G401.6 (cell line): ENCODE measurements at regions not wholly inside any gene's neighbourhood (a gene's known extent, or its start where the extent isn't known, plus 50 kb on each side); places are given as distances from the start of the nearest gene placed in this dataset.
A peak's percentile ranks its signal among the peaks of the same experiment; 100 is the strongest.
"Not testable (repeated sequence)": the region's sequence is repeated elsewhere in the genome, so short reads cannot be mapped to it uniquely, and the experiment has no call there.

ENCODE experiments used
- FAIRE-seq: peaks from 2 replicates; lab custom pipeline; 2012; peaks lifted over from hg19 to GRCh38; lab: Jason Lieb, UNC

- FAIRE-seq: no peak
Observed at GRCh38 chr21:17146426-17146825, 366.4 kb upstream of the CXADR start.

- no peak for FAIRE-seq
Observed at GRCh38 chr21:17159697-17160096, 353.1 kb upstream of the CXADR start.

DNA sequence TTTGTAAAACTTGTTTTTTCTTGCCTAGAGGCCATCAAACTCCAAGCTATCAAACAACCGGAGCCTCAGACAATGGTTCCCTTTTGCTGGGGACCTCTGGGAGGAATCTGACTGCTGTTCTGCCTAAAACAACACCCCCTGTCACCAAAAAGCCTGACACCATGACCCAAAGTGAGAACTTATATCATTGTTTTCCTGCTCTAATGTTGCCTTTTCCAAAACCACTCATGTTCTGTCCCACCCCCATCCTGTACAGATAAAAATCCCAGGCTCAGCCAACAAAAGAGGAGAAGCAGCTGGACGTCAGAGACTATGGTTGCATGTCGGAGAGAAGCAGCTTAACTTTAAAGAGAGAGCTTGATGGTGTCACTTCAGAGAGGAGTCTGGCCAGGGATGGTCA, 327.2 kb upstream of the CXADR start:
- no peak for FAIRE-seq

GRCh38 chr21:17189963-17190362, 322.9 kb upstream of the CXADR start:
- FAIRE-seq: no peak

DNA sequence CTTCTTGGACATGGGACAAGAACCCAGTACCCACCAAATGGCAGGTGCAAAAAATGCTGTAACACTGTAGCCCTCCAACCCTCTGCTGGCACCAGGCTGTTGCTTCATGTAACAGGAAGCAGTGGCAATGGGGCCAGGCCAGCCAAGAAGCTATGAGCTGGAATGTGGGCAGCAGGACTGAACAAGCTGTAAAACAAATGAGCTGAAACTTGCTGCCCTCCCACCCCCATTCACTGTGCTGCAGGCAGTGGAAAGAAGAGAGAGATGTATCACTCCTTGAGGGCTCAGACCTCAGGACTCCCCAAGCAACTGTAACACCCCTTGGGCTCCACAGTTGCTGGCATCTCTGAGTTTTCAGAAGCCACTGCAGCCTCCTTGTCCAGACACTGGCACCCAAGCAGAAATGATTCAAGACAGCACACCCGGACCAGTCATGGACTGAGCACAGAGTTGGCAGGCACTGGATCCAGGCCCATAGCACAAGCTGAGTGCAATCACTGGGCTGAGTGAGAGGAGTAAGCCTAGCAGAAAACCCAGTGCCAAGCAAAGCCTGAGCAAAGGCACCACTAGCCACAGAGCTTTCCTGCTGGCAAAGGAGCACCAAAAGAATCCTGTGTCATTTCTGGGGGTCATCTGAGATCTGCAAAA, 321.4 kb upstream of the CXADR start:
- no peak for FAIRE-seq

DNA sequence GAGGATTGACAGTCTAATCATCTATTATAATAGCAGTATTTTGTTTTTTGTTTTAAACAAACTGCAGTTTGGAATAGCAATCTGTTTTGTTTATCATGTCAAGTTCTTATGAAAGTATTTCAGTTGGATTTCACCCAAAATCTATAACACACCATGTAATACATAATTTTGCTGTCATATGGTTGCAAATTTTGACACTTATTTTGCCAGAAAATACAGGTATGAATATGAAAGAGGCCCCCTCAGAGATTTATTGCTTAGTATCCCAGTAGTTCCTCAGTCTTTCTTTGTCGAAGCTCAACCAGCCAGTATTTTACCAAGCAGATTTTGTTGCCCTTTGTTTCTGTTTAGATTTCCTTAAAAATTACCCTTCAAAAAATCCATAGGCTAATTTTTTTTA, 317.5 kb upstream of the CXADR start:
- no peak for FAIRE-seq

DNA sequence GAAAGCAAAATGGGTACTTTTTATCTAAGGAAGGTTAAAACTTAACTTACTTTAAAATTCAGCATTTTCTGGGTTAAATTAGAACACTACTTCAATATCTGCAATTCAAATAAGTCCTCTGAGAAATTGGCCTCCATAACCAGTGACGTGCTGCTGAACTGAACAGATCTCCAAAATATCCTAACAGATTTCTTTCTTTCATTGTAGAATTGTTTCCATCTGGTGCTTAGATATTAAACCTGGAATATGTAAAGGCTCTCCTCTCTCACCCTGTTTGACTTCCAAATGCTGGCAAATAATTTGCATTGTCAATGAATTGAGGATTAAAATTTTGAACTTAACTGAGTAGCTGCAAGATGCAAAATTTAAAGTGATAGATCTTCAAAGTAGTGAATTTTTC, 316.9 kb upstream of the CXADR start:
- FAIRE-seq: no peak

GRCh38 chr21:17196623-17197022, 316.2 kb upstream of the CXADR start:
- no peak for FAIRE-seq

- FAIRE-seq: no peak
Observed at GRCh38 chr21:17197996-17198395, 314.8 kb upstream of the CXADR start.

DNA sequence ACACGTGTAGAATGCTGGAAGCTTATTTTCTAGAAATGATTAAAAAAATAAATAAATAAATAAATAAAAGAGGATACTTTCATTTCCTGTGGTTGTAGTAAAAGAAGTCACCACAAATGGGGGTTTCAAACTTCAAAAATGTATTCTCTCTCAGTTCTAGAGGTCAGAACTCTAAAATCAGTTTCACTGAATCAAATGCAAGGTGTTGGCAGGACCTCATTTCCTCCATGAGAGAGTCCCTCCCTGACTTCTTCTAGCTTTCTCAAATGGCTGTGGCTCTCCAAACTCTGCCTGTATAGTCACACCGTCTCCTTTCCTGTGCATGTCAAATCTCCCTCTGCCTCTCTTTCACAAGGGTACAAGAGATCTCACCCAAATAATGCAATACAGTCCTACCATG, 312.6 kb upstream of the CXADR start:
- no peak for FAIRE-seq

GRCh38 chr21:17201741-17202260, 311.0 kb upstream of the CXADR start:
- no peak for FAIRE-seq

DNA sequence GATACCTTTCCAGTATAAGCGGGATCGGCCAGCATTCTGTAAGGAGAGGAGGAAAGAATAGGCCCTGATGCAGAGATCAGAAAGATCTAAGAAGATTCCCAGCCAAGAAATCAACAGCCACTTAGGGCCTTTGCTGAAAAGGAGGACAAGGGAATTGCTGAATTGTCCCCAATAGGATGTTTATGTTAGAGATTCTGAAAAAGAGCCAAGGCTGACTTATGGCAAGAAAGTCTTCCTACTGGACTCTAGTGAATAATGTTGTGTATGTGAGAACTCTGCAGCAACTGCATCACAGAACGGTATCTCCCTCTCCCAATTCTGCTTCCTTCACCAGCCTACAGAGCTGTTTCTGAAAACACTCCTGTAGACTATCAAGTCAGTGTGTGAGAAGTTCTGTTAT, 298.0 kb upstream of the CXADR start:
- FAIRE-seq: no peak

GRCh38 chr21:17219050-17219449, 293.8 kb upstream of the CXADR start:
- FAIRE-seq: not testable (repeated sequence)

- no peak for FAIRE-seq
Observed at GRCh38 chr21:17231124-17231523, 281.7 kb upstream of the CXADR start.

- no peak for FAIRE-seq
Observed at GRCh38 chr21:17231771-17232170, 281.1 kb upstream of the CXADR start.

DNA sequence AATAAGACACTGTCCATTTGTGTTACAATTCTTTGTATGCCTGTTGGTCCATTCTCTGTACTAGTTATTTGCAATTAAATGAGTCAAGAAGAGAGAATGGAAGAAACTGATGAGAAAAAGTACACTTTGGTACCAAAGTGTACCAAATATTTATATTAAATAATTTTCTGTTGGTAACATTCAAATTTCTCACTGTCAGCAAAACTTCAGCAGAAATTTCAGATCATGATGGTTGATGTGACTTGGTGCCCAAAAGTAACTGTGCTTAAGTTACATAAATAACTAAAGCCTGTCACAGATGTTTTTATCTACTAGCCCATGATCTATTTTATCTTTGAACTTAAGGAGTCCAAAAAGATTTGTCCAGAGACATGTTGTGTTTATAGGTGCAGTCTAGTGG, 274.4 kb upstream of the CXADR start:
- FAIRE-seq: no peak

DNA sequence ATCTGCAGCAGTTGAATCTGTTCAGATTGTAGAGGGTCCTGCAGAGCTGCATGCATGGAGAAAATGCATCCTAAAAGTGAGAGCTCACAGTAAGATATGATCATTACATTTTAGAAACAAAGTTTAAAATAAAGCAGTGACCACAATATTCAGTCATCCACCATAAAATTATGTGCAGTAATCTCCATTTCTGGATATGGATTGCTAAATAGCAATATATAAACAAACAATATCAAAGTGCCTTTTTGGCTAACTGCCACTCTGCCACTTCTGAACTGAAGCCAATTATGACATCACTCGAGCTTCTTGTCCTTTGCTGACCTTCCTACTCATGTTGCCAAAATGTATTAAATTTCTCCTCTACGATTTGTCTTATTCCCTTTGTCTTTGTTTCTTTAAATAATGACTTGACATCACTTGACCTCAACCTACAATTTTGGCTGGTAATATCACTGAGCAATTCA, 262.0 kb upstream of the CXADR start:
- no peak for FAIRE-seq

GRCh38 chr21:17257784-17258183, 255.1 kb upstream of the CXADR start:
- no peak for FAIRE-seq

- no peak for FAIRE-seq
Observed at GRCh38 chr21:17264182-17264581, 248.7 kb upstream of the CXADR start.

- no peak for FAIRE-seq
Observed at GRCh38 chr21:17269760-17270159, 243.1 kb upstream of the CXADR start.

- peak; percentile 97 for FAIRE-seq
Observed at GRCh38 chr21:17270229-17270628, 242.6 kb upstream of the CXADR start.

DNA sequence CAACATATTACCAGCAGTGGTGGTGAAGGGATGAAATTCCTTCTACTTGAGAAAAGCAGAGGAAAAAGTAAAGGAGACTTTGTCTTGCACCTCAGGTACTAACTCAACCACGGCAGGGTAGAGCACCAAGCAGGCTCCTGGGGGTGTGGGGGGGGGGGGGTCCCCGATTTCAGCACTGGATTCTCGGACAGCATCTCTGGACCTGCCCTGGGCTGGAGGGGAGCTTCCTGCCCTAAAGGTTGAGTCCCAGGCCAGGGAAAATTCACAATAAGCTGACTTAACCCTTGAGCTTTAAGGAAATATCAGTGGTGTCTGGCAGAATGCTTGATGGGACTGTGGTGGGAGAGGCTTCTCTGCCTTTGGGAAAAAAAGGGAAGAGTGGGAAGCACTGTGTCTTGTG, 233.2 kb upstream of the CXADR start:
- no peak for FAIRE-seq

GRCh38 chr21:17293016-17293562, 219.8 kb upstream of the CXADR start:
- not testable (repeated sequence) for FAIRE-seq

DNA sequence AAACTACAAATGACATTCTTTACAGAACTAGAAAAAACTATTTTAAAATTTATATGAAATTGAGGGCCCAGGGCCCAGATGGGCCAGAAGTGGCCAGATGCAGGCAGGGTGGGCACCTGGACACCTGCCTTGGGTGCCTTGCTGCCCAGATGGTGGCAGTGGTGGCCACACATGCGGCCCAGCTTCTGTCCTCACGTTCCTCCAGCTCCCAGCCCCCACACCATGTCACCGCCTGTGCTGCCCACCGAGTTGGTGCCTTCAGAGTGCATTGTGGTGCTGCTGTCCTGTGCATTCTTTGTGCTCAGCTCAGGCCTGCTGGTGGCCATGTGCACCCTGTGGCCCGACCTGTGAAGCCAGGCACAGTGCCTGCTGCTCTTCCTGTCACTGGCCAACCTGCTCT, 216.8 kb upstream of the CXADR start:
- FAIRE-seq: no peak
